ENCODE measurements at regions not wholly inside any gene's neighbourhood (a gene's known extent, or its start where the extent isn't known, plus 50 kb on each side); places are given as distances from the start of the nearest gene placed in this dataset.
A peak's percentile ranks its signal among the peaks of the same experiment; 100 is the strongest.
"Not testable (repeated sequence)": the region's sequence is repeated elsewhere in the genome, so short reads cannot be mapped to it uniquely, and the experiment has no call there.

DNA sequence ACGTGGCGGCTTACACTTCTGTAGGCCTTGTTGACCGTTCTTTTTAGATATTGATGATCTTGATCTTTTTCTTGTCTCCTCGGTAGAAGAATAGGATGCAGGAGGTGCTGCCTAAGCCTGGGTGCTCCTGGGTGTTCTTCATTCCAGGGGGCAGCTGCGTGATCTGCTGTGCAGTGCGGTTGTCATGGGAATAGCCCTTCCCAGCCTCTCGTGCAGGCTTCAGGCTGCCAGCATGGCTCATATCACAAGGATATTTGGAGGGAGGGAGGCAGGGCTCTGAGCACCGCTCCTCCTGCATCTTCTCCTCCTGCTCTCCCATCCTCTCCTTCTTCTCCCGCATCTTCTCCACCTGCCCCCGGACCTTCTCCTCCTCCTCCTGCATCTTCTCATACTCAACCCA is 96.2 kb upstream of the ADCY2 start:
- H3K27ac ChIP-seq (ENCODE audit: low read depth in 1 of 3, low read length in 2 of 3); FAIRE-seq; DNase-seq; H3K4me1 ChIP-seq (ENCODE audit: control insufficient read depth in 3 of 3, insufficient read depth in 2 of 3, low read depth in 1 of 3, low read length in 2 of 3); H3K36me3 ChIP-seq (ENCODE audit: control insufficient read depth in 3 of 3, insufficient read depth in 2 of 3, low read depth in 1 of 3, low read length in 3 of 3); H3K9me3 ChIP-seq (ENCODE audit: control insufficient read depth in 2 of 2, insufficient read depth in 1 of 2, low read depth in 1 of 2, low read length in 1 of 2); H3K4me3 ChIP-seq (ENCODE audit: low read depth in 1 of 3, low read length in 3 of 3); H3K27me3 ChIP-seq (ENCODE audit: control insufficient read depth in 3 of 3, insufficient read depth in 3 of 3, low read length in 3 of 3): not testable (repeated sequence)
- 90 to 95% (median 95%) methylated on average over 10 of the region's 10 CpGs for WGBS, 3 donors

DNA sequence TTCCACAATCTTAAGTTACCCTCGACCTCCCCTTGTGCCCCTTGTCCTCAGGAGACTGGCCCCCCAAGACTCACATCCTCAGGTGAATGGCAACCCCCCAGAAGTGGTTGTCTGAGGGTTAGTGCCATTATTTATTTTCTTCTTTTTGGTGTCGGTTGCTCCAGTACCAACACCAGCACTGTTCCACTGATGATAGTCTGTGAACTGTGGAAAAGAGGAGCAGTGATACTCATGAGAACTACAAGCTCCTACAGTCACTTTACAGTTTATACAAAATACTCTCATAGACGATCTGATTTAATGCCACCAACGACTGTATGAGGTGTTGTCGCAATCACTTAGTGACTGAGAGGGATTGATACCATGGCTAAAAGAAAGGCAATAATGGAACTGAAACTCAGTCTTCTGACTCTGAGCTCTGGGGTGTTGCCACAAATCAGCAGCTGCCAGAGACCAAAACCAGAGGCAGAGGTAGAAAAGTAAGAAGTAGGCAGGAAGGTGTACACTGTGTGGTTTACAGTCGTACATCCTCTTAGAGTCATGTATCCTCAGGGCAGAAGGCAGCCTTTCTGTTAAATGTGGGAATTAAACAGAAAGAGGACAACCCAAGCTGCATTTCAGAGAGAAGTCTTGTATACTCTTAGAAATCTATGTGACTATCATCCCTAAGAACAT is 90.8 kb upstream of the ADCY2 start:
- H3K27ac ChIP-seq (ENCODE audit: low read depth in 1 of 3, low read length in 2 of 3); FAIRE-seq; H3K4me3 ChIP-seq (ENCODE audit: low read depth in 1 of 3, low read length in 3 of 3); H3K9me3 ChIP-seq (ENCODE audit: control insufficient read depth in 2 of 2, insufficient read depth in 1 of 2, low read depth in 1 of 2, low read length in 1 of 2); H3K27me3 ChIP-seq (ENCODE audit: control insufficient read depth in 3 of 3, insufficient read depth in 3 of 3, low read length in 3 of 3); DNase-seq; H3K36me3 ChIP-seq (ENCODE audit: control insufficient read depth in 3 of 3, insufficient read depth in 2 of 3, low read depth in 1 of 3, low read length in 3 of 3); H3K4me1 ChIP-seq (ENCODE audit: control insufficient read depth in 3 of 3, insufficient read depth in 2 of 3, low read depth in 1 of 3, low read length in 2 of 3): not testable (repeated sequence)
- 73 to 79% (median 76%) methylated on average over 6 of the region's 6 CpGs for WGBS, 3 donors

DNA sequence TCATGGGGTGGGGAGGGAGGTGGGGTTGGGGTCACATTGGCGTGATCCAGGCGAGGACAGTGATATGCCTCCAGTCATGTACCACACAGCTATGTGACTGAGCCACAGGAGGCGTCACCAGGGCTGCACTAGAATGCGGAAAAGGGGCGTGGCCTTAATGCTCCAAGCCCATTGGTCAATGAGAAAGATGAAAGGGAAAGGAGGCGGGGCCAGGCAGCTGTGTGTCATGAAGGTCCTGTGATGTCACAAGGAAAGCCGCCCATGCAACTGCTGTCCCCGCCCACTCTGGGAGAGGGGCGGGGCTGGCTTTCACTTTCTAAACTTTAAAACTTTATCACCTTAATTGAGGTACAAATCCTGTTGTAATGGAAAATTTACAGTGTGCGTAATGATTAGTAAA is 89.4 kb upstream of the ADCY2 start:
- not testable (repeated sequence) for H3K9me3 ChIP-seq (ENCODE audit: control insufficient read depth in 2 of 2, insufficient read depth in 1 of 2, low read depth in 1 of 2, low read length in 1 of 2); FAIRE-seq; H3K4me3 ChIP-seq (ENCODE audit: low read depth in 1 of 3, low read length in 3 of 3); H3K36me3 ChIP-seq (ENCODE audit: control insufficient read depth in 3 of 3, insufficient read depth in 2 of 3, low read depth in 1 of 3, low read length in 3 of 3); H3K4me1 ChIP-seq (ENCODE audit: control insufficient read depth in 3 of 3, insufficient read depth in 2 of 3, low read depth in 1 of 3, low read length in 2 of 3); H3K27ac ChIP-seq (ENCODE audit: low read depth in 1 of 3, low read length in 2 of 3); H3K27me3 ChIP-seq (ENCODE audit: control insufficient read depth in 3 of 3, insufficient read depth in 3 of 3, low read length in 3 of 3)
- DNase-seq: peak in 1 of 2 donors; percentile 50
- 83 to 88% (median 84%) methylated on average over 10 of the region's 10 CpGs for WGBS, 3 donors

DNA sequence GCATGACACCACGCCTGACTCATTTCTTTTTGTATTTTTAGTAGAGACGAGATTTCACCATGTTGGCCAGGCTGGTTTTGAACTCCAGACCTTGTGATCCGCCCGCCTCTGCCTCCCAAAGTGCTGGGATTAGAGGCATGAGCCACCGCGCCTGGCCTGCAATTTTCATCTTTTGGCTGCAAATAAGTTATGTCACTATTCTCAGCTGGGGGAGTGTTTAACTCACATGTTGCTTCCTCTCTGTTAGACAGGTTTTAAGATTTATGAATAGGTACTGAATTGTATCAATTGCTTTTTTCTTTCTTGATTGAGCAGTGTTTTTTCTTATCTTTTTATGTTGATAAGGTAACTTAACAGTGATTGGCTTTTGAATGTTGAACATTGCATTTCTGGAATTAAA is 88.2 kb upstream of the ADCY2 start:
- H3K27ac ChIP-seq (ENCODE audit: low read depth in 1 of 3, low read length in 2 of 3); H3K4me1 ChIP-seq (ENCODE audit: control insufficient read depth in 3 of 3, insufficient read depth in 2 of 3, low read depth in 1 of 3, low read length in 2 of 3); FAIRE-seq; H3K4me3 ChIP-seq (ENCODE audit: low read depth in 1 of 3, low read length in 3 of 3); DNase-seq; H3K27me3 ChIP-seq (ENCODE audit: control insufficient read depth in 3 of 3, insufficient read depth in 3 of 3, low read length in 3 of 3); H3K36me3 ChIP-seq (ENCODE audit: control insufficient read depth in 3 of 3, insufficient read depth in 2 of 3, low read depth in 1 of 3, low read length in 3 of 3); H3K9me3 ChIP-seq (ENCODE audit: control insufficient read depth in 2 of 2, insufficient read depth in 1 of 2, low read depth in 1 of 2, low read length in 1 of 2): not testable (repeated sequence)
- WGBS, 3 donors: 84 to 88% (median 84%) methylated on average over 6 of the region's 6 CpGs

DNA sequence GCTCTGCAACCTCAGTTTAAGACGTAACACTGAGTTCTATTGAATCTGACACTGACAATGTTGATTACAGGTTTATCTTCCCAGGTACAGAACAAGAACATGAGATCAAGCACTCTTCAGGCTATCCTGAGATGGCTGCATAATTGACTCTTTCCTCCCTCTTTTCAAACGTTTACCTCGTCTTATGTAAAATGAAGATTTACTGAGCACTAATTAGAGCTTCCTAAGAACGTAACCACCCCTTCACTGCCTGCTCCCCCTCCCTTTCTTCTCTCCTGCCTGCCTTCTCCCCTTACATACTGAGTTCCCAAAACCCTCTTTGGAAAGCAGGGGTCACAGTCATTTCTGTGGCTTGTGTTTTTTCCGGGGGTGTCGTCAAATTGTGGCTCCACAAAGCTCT is 86.2 kb upstream of the ADCY2 start:
- not testable (repeated sequence) for FAIRE-seq; H3K4me3 ChIP-seq (ENCODE audit: low read depth in 1 of 3, low read length in 3 of 3); H3K27ac ChIP-seq (ENCODE audit: low read depth in 1 of 3, low read length in 2 of 3); H3K36me3 ChIP-seq (ENCODE audit: control insufficient read depth in 3 of 3, insufficient read depth in 2 of 3, low read depth in 1 of 3, low read length in 3 of 3); H3K9me3 ChIP-seq (ENCODE audit: control insufficient read depth in 2 of 2, insufficient read depth in 1 of 2, low read depth in 1 of 2, low read length in 1 of 2); DNase-seq; H3K4me1 ChIP-seq (ENCODE audit: control insufficient read depth in 3 of 3, insufficient read depth in 2 of 3, low read depth in 1 of 3, low read length in 2 of 3); H3K27me3 ChIP-seq (ENCODE audit: control insufficient read depth in 3 of 3, insufficient read depth in 3 of 3, low read length in 3 of 3)
- 47 to 71% (median 54%) methylated on average over 6 of the region's 6 CpGs for WGBS, 3 donors

DNA sequence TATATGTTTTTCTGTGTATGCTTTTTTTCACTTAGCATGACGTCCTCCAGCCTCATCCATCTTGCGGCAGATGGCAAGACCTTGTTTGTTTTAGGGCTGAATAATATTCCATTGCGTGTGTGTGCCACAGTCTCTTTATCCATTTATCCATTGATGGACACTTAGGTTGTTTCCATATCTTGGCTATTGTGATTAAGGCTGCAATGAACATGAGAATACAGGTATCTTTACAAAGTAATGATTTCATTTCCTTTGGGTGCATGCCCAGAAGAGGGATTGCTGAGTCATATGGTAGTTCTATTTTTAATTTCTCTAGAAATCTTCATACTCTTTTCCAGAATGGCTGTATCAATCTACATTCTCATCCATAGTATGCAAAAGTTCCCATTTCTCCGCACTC is 85.3 kb upstream of the ADCY2 start:
- H3K4me3 ChIP-seq (ENCODE audit: low read depth in 1 of 3, low read length in 3 of 3); H3K9me3 ChIP-seq (ENCODE audit: control insufficient read depth in 2 of 2, insufficient read depth in 1 of 2, low read depth in 1 of 2, low read length in 1 of 2); DNase-seq; H3K4me1 ChIP-seq (ENCODE audit: control insufficient read depth in 3 of 3, insufficient read depth in 2 of 3, low read depth in 1 of 3, low read length in 2 of 3); H3K36me3 ChIP-seq (ENCODE audit: control insufficient read depth in 3 of 3, insufficient read depth in 2 of 3, low read depth in 1 of 3, low read length in 3 of 3); H3K27me3 ChIP-seq (ENCODE audit: control insufficient read depth in 3 of 3, insufficient read depth in 3 of 3, low read length in 3 of 3); H3K27ac ChIP-seq (ENCODE audit: low read depth in 1 of 3, low read length in 2 of 3); FAIRE-seq: not testable (repeated sequence)
- 78 to 80% (median 79%) methylated on average over 4 of the region's 4 CpGs for WGBS, 3 donors

DNA sequence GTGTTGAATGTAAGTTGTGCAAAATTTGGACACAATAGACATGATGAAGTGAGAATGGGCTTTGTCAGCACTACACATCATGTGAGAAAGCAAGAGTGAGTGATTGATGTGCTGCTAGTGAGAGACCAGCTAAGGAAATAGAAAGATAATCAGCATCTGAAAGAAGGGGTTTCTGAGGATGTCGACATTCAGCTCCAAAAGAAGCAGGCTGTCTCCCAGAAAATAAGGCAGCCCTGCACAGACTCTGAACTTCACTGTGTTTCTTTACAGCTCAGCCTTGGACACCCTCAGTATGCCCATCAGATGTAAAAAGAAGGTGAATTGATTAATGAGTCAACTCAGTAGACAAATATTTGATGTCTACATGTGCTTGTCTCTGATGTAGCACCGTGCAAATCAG is 80.8 kb upstream of the ADCY2 start:
- Histone ChIP-seq H3K9me3 (ENCODE audit: control insufficient read depth in 2 of 2, insufficient read depth in 1 of 2, low read depth in 1 of 2, low read length in 1 of 2) (no peaks in the 10 kb centered on the region), H3K36me3 (ENCODE audit: control insufficient read depth in 3 of 3, insufficient read depth in 2 of 3, low read depth in 1 of 3, low read length in 3 of 3) (no peaks in the 10 kb centered on the region), H3K4me1 (ENCODE audit: control insufficient read depth in 3 of 3, insufficient read depth in 2 of 3, low read depth in 1 of 3, low read length in 2 of 3) (no peaks in the 10 kb centered on the region), H3K27me3 (ENCODE audit: control insufficient read depth in 3 of 3, insufficient read depth in 3 of 3, low read length in 3 of 3) (no peaks in the 10 kb centered on the region), H3K4me3 (ENCODE audit: low read depth in 1 of 3, low read length in 3 of 3) (no peak overlapping the region), H3K27ac (ENCODE audit: low read depth in 1 of 3, low read length in 2 of 3) (no peak overlapping the region)
- WGBS, 3 donors: 40 to 62% (median 52%) methylated on average over 2 of the region's 2 CpGs
- no peak for FAIRE-seq
- DNase-seq: no peak

DNA sequence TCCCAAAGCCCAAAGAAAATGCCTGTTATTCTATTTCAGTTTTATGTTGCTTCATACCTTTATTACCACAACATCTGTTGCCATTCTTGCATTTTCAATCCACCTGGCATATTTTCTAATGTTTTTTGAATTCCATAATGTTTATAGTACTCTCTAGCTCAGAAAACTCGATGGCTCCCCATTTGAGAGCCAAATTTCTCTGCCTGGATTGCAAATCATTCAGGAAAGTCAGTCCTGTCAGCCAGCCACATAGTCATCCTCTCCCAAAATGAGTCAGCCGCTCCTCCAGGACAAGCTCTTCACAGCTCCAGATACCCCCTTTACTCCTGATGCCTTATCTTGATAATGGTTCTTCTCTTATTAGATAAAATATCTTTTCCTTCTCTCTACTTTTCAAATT is 78.2 kb upstream of the ADCY2 start:
- Histone ChIP-seq H3K36me3 (ENCODE audit: control insufficient read depth in 3 of 3, insufficient read depth in 2 of 3, low read depth in 1 of 3, low read length in 3 of 3) (no peaks in the 10 kb centered on the region), H3K27me3 (ENCODE audit: control insufficient read depth in 3 of 3, insufficient read depth in 3 of 3, low read length in 3 of 3) (no peaks in the 10 kb centered on the region), H3K4me1 (ENCODE audit: control insufficient read depth in 3 of 3, insufficient read depth in 2 of 3, low read depth in 1 of 3, low read length in 2 of 3) (no peaks in the 10 kb centered on the region), H3K27ac (ENCODE audit: low read depth in 1 of 3, low read length in 2 of 3) (no peak overlapping the region), H3K9me3 (ENCODE audit: control insufficient read depth in 2 of 2, insufficient read depth in 1 of 2, low read depth in 1 of 2, low read length in 1 of 2) (no peaks in the 10 kb centered on the region), H3K4me3 (ENCODE audit: low read depth in 1 of 3, low read length in 3 of 3) (no peak overlapping the region)
- DNase-seq: no peak
- no peak for FAIRE-seq
- WGBS, 3 donors: 42 to 54% (median 48%) methylated on average over 2 of the region's 2 CpGs

DNA sequence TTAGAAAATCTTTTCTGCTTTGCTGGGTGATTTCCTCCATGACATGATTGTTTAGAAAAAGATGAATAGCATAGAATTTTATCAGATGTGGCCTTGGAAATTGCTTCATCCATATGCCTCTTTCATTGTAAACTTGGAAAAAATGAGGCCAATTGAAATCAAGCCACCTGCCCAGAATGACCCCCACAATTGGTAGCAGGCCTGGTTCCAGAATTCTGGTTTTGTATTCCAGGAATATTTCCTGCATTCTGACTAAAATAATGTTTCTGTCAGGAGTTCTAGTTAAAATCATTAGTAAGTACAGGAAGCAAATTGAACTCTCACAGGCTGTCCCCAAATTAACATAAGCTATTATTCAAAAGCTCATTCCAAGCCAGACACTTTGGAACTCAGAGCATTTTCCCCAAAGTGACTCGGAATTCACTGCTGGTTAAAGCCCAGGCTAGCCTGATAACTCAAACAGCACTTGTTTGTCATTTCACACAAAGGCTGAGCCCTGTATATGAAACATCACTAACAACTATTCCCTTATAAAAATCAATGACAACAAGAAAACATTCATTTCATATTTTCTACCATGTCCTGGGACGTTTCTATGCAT is 75.1 kb upstream of the ADCY2 start:
- H3K27ac ChIP-seq (ENCODE audit: low read depth in 1 of 3, low read length in 2 of 3): no peak overlapping the region
- FAIRE-seq: no peak
- no peaks in the 10 kb centered on the region for H3K36me3 ChIP-seq (ENCODE audit: control insufficient read depth in 3 of 3, insufficient read depth in 2 of 3, low read depth in 1 of 3, low read length in 3 of 3)
- no peaks in the 10 kb centered on the region for H3K9me3 ChIP-seq (ENCODE audit: control insufficient read depth in 2 of 2, insufficient read depth in 1 of 2, low read depth in 1 of 2, low read length in 1 of 2)
- H3K4me1 ChIP-seq (ENCODE audit: control insufficient read depth in 3 of 3, insufficient read depth in 2 of 3, low read depth in 1 of 3, low read length in 2 of 3): no peaks in the 10 kb centered on the region
- 39 to 52% (median 47%) methylated on average over 2 of the region's 2 CpGs for WGBS, 3 donors
- H3K27me3 ChIP-seq (ENCODE audit: control insufficient read depth in 3 of 3, insufficient read depth in 3 of 3, low read length in 3 of 3): no peaks in the 10 kb centered on the region
- no peak overlapping the region for H3K4me3 ChIP-seq (ENCODE audit: low read depth in 1 of 3, low read length in 3 of 3)
- DNase-seq: no peak
